LHCN-M2 (cell line): ENCODE measurements at regions not wholly inside any gene's neighbourhood (a gene's known extent, or its start where the extent isn't known, plus 50 kb on each side); places are given as distances from the start of the nearest gene placed in this dataset.

ENCODE experiments used
- DNase-seq: peaks from one replicate; pipeline ENCODE4 v3.0.0-alpha.2; 2012; ENCODE audit warnings: low read depth

DNA sequence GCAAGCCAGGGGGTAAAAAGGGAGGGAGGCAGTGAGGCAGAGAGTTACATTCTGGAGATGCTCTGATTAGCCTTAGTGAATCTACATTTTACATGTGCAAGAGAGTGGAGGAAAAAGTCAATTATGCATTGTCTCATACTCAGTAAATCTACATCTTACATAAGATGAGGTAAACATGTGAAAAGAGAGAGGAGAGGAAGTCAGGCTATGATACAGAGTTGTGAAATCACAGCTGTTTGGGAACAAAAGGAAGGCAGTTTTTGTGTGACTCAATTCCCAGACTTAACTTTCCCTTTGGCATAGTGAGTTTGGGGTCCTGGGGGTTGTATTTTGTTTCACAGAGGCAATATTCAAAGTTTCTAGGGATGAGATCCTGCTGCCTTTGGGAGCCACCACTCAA is 67.8 kb downstream of the GP2 start:
- no peak for DNase-seq

- no peak for DNase-seq
These were observed 70.1 kb downstream of the GP2 start for GRCh38 chr16:20257234-20257633.

GRCh38 chr16:20255002-20255401 is 72.3 kb downstream of the GP2 start:
- DNase-seq = no peak

GRCh38 chr16:20253825-20254224 is 73.5 kb downstream of the GP2 start:
- DNase-seq = no peak

DNA sequence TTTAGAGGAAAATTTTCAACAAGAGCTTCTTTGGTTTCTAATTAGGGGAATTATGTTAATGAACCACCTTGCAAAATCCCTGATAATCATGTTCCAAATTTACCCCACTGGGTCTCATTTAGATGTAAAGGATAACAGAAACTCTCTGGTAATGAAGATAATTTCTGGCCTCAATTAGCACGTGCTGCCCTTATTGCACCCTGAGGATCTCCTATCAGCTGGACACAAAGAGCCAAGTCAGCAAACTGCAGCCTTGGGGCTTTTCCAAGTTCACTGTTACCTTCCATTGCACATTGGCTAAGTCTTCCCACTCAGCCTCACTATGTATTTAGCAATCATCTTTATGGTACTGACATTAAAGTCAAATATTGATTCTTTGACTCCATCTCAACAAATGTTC is 78.1 kb downstream of the GP2 start:
- DNase-seq = no peak

- no peak for DNase-seq
These were observed 80.2 kb downstream of the GP2 start for GRCh38 chr16:20247076-20247475.

GRCh38 chr16:20243731-20244281 is 83.5 kb downstream of the GP2 start:
- DNase-seq = no peak

- DNase-seq = no peak
These were observed 84.6 kb downstream of the GP2 start for GRCh38 chr16:20242568-20243255.

DNA sequence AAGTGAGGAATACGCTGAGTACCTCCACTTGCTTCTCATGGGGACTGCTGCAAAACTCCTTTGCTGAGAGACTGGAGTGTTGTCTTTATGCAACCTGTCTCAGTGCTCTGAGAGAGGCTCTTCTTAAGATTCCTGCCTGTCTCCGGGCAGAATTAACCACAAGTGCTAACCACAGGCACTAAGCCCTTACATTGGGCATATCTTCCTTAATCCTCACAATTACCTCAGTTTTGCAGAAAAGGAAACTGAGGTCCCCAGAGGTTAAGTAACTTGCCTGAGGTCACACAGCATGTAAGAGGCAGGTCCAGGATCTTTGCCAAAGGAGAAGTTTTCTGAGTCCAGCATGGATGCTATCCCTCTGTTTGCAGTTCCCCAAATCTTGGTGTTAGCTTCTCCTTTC is 86.0 kb downstream of the GP2 start:
- no peak for DNase-seq

DNA sequence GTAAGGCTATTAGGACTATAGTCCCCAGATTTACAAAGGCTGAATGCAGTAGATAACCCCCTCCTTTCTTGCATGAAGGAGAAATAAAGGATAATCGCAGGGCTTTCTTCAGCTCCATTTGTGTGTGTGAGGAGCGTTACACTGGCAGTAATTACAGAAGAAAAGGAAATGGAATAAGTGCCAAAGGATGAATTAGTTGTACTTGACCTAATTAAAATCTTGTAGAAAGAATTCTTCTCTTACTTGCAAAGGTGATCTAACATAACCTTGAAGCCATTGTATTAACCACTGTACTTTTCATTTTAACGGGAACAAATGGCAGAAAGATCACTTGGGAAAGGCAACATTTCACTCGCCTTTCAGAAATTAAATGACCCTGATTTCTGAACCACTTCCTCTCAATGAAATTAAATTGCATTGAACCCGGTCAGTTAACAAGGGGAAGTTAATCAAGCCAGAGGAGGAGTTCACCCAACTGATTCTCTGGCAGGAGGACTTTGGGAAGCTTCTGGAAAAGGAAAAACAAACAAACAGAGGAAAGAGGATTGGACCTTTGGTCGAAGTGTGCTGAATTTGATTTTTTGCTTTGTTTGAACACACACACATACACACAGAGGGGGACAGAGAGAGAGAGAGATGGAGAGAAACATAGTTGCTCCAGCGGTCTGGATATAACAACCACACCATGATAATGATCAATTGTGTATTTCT is 90.6 kb downstream of the GP2 start:
- no peak for DNase-seq

GRCh38 chr16:20225228-20225733 is 102.0 kb downstream of the GP2 start:
- no peak for DNase-seq

GRCh38 chr16:20221208-20221607 is 106.1 kb downstream of the GP2 start:
- no peak for DNase-seq

- DNase-seq = no peak
These were observed 109.2 kb downstream of the GP2 start for GRCh38 chr16:20218093-20218492.

GRCh38 chr16:20216591-20217217 is 110.6 kb downstream of the GP2 start:
- DNase-seq = no peak

- DNase-seq = no peak
These were observed 112.9 kb downstream of the GP2 start for GRCh38 chr16:20214401-20214800.

DNA sequence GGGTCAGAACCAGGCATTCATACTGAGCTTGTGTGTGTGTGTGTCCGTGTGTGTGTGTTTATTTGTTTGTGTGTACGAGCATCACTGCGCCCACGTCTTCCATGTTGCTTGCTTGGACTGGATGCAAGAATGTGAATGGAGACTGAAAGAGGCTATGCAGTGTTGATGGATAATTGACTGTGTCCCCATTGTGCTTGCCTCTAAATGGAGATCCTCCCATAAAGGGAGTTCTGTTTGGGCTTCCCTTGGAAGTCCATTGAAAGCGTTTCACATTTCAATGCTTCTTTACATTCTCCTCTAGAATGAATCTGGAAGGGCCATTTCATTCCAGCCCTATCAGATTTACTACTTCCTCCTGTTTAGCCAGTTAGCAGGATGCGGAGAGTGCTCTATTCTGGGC is 124.0 kb downstream of the GP2 start:
- no peak for DNase-seq

DNA sequence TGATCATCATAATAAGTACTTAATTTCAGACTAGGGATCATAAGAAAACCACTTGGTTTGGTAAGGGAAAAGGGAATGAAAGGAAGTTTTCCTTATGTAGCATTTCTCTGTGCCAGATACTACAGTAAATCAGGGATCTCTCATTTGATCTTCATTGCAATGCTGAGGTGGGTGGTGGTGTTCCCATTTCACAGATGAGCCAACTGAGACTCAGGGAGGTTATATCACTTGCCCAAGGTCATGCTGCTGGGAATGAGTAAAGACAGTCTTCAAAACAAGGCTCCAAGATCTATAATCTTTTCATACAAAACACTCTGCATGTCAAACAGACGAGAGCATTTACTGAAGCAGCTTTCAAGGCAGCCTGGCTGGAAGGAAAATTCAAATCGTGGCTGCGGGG is 124.6 kb downstream of the GP2 start:
- DNase-seq = no peak

GRCh38 chr16:20192801-20193200 is 119.1 kb upstream of the GPR139 start:
- DNase-seq = no peak

DNA sequence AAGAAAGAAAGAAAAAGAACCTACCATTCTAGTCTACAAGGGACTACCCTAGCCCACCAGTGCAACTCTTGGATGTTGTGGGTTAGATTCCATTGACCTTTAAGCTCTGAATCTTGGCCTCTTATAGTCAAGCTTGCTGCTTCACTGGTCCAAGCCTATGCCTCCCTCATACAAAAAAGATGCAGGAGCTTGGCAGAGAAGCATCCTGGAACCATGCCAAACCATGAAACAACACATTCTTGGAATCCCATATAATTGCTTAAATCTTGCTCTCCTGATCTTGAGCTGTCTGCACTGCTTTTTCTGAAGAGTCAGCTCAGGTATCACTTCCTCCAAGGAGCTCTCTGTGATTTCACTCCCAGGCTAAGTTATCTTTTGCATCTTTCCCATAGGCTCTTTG is 117.9 kb upstream of the GPR139 start:
- peak; percentile 3 for DNase-seq

DNA sequence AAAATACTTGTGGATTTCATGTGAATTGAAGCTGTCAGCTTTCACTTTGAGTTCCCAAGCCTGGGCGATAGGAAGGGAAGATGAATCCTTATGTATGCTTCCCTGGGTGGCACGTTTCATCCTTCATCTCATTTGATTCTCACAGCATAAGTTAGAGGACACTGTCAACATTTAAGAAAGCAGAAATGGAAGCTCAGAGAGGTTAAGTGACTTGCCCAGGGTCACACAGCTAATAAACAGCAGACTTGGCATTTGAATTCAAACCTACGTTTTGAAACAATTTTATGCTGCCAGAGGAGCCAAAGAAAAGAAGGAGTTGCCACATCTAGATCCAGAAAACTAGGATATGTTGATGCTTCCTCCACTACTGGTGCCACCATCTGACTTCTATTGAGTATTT is 108.3 kb upstream of the GPR139 start:
- DNase-seq = no peak

DNA sequence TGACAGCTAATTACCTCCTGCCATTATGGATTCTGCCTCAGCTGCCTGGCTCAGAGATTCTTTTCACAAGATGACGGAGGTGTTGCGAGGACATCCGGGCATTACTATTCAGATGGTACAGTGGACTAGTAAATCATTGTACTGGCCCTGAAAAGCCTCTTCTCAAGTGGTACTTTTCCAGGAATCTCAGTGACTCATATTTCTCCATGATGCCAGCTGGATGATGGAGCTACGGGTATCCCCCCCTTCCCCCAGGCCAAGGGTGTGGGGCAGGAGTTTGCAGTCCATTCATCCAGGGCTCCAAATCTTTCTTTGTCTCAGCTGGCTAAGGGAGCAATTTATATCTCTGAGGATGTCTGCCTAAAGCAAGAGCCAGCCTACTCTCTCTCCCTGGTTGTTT is 107.7 kb upstream of the GPR139 start:
- peak; percentile 9 for DNase-seq

GRCh38 chr16:20178297-20178696 is 104.6 kb upstream of the GPR139 start:
- no peak for DNase-seq

DNA sequence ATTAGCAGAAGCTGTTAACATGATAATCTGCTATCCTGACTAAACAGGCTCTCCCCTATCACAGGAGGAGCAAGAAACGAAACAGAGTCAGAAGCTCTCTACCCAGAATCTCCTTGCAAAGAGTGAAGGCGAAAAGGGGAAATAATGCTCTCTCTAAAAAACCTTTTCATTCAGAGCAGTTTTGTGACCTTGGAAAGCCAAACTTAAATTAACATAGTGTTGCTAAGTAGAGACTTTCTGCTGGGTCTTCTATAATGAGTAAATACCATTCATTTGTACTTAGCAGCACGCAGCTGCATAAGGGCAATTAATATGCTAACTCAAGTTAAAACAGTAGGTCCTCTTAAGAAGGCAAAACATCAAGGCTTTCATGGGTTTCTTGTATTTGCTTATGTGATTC is 101.7 kb upstream of the GPR139 start:
- DNase-seq = no peak
